ENCODE measurements at regions not wholly inside any gene's neighbourhood (a gene's known extent, or its start where the extent isn't known, plus 50 kb on each side); places are given as distances from the start of the nearest gene placed in this dataset.

DNA sequence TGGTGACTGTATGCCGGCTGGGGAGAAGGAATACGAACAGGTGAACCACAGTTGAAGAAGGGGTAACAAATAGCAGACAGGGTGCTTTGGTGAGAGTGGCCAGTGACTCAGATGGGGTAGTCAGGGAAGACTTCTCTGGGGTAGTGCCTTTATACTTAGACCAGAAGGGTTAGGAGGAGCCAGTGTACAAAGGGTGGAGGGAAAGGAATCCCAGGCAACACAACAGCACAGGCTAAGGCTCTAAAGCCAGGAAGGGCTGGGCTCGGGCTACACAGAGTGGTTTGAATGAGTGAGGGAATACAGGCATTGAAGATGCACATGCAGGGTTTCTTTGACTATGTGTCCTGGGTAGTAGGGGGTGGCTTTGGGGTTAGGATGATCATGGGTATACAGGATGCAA, 70.6 kb upstream of the CXCL14 start:
- DNase-seq (ENCODE audit: low read depth): no peak
- no peak for TF ChIP-seq CTCF (conservative IDR thresholded peaks at IDR 0.05; ENCODE audit: control insufficient read depth, insufficient read depth, low read depth, low read length)
- no peak overlapping the region for H3K4me3 ChIP-seq (ENCODE audit: control insufficient read depth, low read depth, low read length)

- no peak for TF ChIP-seq CTCF (conservative IDR thresholded peaks at IDR 0.05; ENCODE audit: control insufficient read depth, insufficient read depth, low read depth, low read length)
- H3K4me3 ChIP-seq (ENCODE audit: control insufficient read depth, low read depth, low read length): no peak overlapping the region
- DNase-seq (ENCODE audit: low read depth): no peak
These were observed 69.3 kb upstream of the CXCL14 start for GRCh38 chr5:135648116-135648515.

- peak; percentile 2 for DNase-seq (ENCODE audit: low read depth)
- TF ChIP-seq CTCF (conservative IDR thresholded peaks at IDR 0.05; ENCODE audit: control insufficient read depth, insufficient read depth, low read depth, low read length): no peak
- H3K4me3 ChIP-seq (ENCODE audit: control insufficient read depth, low read depth, low read length): no peak overlapping the region
These were observed 66.8 kb upstream of the CXCL14 start for GRCh38 chr5:135645336-135646180.

GRCh38 chr5:135644816-135645215, 66.0 kb upstream of the CXCL14 start:
- H3K4me3 ChIP-seq (ENCODE audit: control insufficient read depth, low read depth, low read length): no peak overlapping the region
- no peak for DNase-seq (ENCODE audit: low read depth)
- TF ChIP-seq CTCF (conservative IDR thresholded peaks at IDR 0.05; ENCODE audit: control insufficient read depth, insufficient read depth, low read depth, low read length): no peak

- no peak for DNase-seq (ENCODE audit: low read depth)
- TF ChIP-seq CTCF (conservative IDR thresholded peaks at IDR 0.05; ENCODE audit: control insufficient read depth, insufficient read depth, low read depth, low read length): no peak
- H3K4me3 ChIP-seq (ENCODE audit: control insufficient read depth, low read depth, low read length): no peak overlapping the region
These were observed 65.3 kb upstream of the CXCL14 start for GRCh38 chr5:135643881-135644766.

GRCh38 chr5:135642934-135643333, 64.1 kb upstream of the CXCL14 start:
- no peak overlapping the region for H3K4me3 ChIP-seq (ENCODE audit: control insufficient read depth, low read depth, low read length)
- no peak for DNase-seq (ENCODE audit: low read depth)
- TF ChIP-seq CTCF (conservative IDR thresholded peaks at IDR 0.05; ENCODE audit: control insufficient read depth, insufficient read depth, low read depth, low read length): no peak
